ENCODE measurements at regions not wholly inside any gene's neighbourhood (a gene's known extent, or its start where the extent isn't known, plus 50 kb on each side); places are given as distances from the start of the nearest gene placed in this dataset.
A peak's percentile ranks its signal among the peaks of the same experiment; 100 is the strongest.

- TF ChIP-seq, protein P1, sequence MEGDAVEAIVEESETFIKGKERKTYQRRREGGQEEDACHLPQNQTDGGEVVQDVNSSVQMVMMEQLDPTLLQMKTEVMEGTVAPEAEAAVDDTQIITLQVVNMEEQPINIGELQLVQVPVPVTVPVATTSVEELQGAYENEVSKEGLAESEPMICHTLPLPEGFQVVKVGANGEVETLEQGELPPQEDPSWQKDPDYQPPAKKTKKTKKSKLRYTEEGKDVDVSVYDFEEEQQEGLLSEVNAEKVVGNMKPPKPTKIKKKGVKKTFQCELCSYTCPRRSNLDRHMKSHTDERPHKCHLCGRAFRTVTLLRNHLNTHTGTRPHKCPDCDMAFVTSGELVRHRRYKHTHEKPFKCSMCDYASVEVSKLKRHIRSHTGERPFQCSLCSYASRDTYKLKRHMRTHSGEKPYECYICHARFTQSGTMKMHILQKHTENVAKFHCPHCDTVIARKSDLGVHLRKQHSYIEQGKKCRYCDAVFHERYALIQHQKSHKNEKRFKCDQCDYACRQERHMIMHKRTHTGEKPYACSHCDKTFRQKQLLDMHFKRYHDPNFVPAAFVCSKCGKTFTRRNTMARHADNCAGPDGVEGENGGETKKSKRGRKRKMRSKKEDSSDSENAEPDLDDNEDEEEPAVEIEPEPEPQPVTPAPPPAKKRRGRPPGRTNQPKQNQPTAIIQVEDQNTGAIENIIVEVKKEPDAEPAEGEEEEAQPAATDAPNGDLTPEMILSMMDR (IDR thresholded peaks at IDR 0.05), result no peak
- TF ChIP-seq ZFX (IDR thresholded peaks at IDR 0.05; ENCODE audit: borderline replicate concordance), result no peak
- no peak overlapping the region for H3K27ac ChIP-seq
Observed at GRCh38 chr12:5295996-5296395, 135.9 kb upstream of the NTF3 start.

- no peak for TF ChIP-seq ZFX (IDR thresholded peaks at IDR 0.05; ENCODE audit: borderline replicate concordance)
- TF ChIP-seq, protein P1 (IDR thresholded peaks at IDR 0.05), result no peak
- no peak overlapping the region for H3K27ac ChIP-seq
Observed at GRCh38 chr12:5301539-5301938, 130.4 kb upstream of the NTF3 start.

DNA sequence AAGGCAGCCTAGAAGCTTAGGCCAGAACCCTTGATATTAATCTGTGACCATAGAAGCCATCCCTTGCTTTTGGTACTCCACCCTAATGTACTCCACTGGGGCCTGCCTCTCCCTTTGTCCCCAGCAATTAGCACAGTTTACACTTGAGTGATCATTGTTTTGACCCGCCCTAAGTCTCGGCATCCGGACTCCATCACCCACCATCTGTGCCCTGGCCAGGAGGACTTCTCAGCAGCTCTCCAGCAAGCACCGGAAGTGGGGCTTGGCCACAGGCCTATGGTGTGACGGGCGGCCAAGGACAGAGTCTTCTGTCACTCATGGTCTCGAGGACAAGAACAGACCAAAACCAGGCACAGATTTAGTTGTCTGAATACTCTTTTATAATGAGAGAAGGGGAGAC is 126.5 kb upstream of the NTF3 start:
- no peak overlapping the region for H3K27ac ChIP-seq
- TF ChIP-seq ZFX (IDR thresholded peaks at IDR 0.05; ENCODE audit: borderline replicate concordance), result no peak

- TF ChIP-seq, protein P1 (IDR thresholded peaks at IDR 0.05), result no peak
- no peak for TF ChIP-seq ZFX (IDR thresholded peaks at IDR 0.05; ENCODE audit: borderline replicate concordance)
Observed at GRCh38 chr12:5305886-5306545, 125.9 kb upstream of the NTF3 start.

DNA sequence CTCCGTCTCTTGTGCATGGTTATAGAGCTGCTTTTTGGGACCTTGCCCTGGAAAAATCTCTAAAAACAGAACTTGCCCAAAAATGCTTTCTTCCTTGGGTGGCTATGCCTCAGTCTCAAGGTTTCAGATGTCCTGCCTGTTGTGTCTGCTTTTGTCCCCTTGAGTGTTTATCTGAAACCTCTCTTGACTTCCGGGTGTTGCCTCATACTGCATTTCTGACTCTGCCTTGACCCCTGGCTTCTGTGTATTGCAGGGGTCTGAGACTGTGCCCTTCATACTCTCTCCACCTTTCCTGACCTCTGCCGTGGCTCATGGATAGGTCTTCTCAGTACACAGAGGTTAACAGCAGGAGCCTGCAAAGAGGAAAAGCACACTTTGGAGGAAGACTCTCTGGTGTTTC is 124.8 kb upstream of the NTF3 start:
- TF ChIP-seq, protein P1 (IDR thresholded peaks at IDR 0.05), result no peak
- H3K27ac ChIP-seq, result no peak overlapping the region

More at GRCh38 chr12:5305886-5306545, 125.9 kb upstream of the NTF3 start:
- no peak overlapping the region for H3K27ac ChIP-seq

DNA sequence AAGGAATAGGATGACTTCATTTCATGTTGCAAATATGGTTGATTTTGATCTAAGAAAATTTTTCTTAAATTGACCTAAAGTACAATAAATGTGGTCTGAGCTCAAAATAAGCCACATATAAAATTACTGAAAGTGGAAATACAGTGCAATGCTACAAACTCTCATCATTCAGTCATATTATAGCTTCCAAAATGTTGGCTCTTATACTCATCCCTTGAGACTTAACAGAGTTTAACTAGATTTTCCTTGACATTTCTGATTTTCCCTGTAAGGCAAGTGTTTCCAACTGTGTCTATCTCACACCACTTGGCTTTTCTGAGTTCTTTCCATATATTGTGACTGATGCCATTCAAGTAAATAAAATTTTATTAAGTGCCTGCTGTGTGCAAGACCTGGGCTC is 123.7 kb upstream of the NTF3 start:
- no peak overlapping the region for H3K27ac ChIP-seq
- TF ChIP-seq, protein P1 (IDR thresholded peaks at IDR 0.05), result no peak
- no peak for TF ChIP-seq ZFX (IDR thresholded peaks at IDR 0.05; ENCODE audit: borderline replicate concordance)

DNA sequence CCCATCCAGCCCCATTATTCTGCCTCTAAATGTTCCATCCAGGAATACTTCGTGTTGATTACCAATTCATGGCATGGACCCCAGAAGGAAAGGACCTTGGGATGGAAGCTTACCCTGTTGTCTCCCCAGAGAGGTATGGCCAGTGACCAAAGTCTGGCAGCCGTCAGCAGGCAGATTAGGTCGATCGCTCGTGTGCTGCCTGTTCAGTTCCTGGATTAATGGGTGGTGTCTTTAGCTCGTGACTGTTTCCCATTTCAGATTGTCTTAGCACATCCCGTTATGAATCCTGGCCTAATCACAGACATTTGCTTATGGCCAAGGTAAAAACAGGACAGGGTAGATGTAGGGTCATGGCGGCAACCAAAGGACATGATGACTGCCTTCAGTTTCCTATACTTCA is 122.9 kb upstream of the NTF3 start:
- no peak for TF ChIP-seq ZFX (IDR thresholded peaks at IDR 0.05; ENCODE audit: borderline replicate concordance)
- TF ChIP-seq, protein P1 (IDR thresholded peaks at IDR 0.05), result no peak
- H3K27ac ChIP-seq, result peak overlapping the region; percentile 61

DNA sequence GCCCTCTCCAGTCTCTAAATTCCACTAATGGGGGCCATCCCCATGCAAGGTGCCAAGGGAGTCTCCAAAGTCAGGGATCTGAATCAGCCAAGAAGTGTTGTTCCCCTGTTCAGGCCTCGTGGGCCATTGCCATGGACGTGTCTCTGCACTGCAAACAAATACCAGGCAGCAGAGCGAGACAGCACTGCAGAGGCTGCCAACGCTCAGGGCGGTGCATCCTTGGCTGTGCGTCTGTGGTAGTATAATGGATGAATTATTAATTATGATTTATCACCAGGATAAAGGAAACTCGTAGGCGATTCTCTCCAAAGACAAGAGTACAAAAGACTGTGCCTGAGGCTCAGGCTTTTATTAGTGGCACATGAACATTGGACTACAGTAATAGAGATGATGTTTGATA is 122.3 kb upstream of the NTF3 start:
- H3K27ac ChIP-seq, result peak overlapping the region; percentile 61
- TF ChIP-seq, protein P1 (IDR thresholded peaks at IDR 0.05), result no peak
- TF ChIP-seq ZFX (IDR thresholded peaks at IDR 0.05; ENCODE audit: borderline replicate concordance), result no peak
